HPDE6-E6E7 (cell line): ENCODE measurements at regions not wholly inside any gene's neighbourhood (a gene's known extent, or its start where the extent isn't known, plus 50 kb on each side); places are given as distances from the start of the nearest gene placed in this dataset.
"Not testable (repeated sequence)": the region's sequence is repeated elsewhere in the genome, so short reads cannot be mapped to it uniquely, and the experiment has no call there.

Source experiments
- DNase-seq: peaks from one replicate; pipeline ENCODE4 v3.0.0; 2011; ENCODE audit warnings: missing footprints; ENCODE audit errors: extremely low spot score

GRCh38 chr2:240240017-240240734 lies 99.7 kb upstream of the OTOS start:
- DNase-seq, result no peak

DNA sequence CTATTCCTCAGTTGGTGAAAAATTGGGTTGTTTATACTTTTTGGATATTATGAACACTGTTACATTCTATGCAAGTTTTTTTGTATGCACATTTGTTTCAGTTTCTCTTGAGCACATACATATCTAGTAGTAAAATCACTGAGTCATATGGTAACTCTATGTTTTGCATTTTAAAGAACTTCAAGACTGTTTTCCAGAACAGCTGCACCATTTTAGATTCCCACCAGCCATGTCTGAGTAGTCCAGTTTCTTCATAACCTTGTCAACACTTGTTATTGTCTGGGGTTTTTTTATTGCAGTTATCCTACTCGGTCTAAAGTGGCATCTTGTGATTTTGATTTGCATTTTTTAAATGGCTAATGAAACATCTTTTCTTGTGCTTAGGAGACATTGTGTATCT lies 100.3 kb upstream of the OTOS start:
- DNase-seq, result no peak

DNA sequence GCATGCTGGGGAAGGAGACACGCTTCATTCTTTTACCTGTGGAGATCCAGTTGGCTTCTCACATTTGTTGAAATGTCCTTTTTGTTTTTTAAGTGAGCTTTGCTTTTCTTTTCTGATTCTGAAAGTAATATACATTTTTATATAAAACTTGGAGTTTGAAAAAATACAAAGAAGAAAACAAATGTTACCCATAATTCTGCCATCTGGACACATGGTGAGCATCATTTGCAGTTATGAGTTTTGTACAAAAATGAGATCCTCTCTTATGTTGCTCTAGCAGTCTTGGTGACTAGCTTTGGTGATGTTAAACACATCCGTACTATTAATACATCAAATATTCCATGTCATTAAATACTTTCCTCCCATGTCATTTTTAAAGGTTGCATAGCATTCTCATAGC lies 101.1 kb upstream of the OTOS start:
- no peak for DNase-seq

GRCh38 chr2:240243049-240243448 lies 102.6 kb upstream of the OTOS start:
- DNase-seq, result not testable (repeated sequence)

DNA sequence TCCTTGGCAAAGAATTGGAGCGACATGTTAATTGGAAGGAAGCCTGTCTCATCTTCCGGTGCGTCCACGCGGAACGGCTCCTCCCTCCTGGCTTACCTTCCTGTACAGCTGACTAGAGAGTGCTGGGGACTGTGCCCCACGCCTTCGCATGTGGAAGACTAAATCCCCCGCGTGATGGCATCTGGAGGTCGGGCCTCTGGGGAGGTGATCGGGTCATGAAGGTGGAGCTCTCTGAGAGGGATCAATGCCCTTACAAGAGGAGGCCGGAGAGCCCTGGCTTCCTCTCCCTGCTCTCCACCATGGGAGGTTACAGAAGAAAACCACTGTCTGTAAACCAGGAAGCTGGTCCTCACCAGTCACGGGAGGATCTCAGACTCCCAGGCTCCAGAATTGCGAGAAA lies 104.1 kb upstream of the OTOS start:
- no peak for DNase-seq

GRCh38 chr2:240245184-240245583 lies 104.7 kb upstream of the OTOS start:
- DNase-seq, result no peak

DNA sequence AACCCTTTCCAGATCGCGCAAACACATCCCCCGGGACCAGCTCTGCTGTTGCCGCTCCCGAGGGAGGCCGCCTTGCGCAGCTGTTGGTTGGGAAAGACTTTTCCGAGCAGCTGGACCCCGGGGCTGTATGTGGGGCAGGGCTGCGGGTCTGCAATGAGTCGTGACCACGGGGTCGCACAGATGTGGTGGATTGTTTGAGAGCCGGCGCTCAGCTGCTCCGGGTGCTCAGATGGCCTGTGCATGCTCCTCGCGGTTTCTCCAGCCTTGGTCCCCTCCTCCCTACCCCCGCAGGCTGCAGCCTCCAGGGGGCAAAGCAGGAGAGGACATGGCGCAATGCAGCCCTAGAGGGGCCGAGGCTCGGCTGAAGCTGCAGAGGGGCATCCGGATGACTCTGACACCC lies 105.2 kb upstream of the OTOS start:
- no peak for DNase-seq

GRCh38 chr2:240246173-240246820 lies 105.8 kb upstream of the OTOS start:
- DNase-seq, result no peak

DNA sequence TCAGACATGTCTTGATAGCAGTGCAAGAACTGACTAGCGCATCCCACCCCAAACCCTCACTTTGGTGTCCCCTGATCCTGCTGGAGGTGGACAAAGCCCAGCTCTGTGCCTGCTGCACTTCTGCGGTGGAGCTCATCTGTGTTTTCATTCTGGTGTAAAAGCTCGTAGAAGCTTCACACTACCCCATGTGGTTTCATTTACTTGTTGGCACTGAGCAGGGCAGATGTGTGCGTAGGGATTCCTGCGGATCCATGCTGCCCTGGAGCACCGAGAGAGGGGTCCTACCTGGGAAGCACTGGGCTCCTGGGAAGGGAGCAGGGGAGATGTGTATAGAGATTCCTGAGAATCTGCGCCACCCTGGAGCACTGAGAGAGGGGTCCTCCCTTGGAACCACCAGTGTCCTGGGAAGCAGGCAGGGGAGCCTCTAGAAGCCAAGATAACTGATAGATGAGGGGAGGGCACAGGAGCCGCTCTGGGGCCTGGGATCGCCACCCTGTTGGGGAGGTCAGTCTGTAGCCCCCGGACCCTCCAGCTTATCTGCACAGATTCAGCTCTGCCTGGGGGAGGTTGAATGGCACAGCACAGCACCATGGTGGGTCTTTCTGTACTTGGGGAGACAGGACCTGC lies 106.9 kb upstream of the OTOS start:
- DNase-seq, result no peak

DNA sequence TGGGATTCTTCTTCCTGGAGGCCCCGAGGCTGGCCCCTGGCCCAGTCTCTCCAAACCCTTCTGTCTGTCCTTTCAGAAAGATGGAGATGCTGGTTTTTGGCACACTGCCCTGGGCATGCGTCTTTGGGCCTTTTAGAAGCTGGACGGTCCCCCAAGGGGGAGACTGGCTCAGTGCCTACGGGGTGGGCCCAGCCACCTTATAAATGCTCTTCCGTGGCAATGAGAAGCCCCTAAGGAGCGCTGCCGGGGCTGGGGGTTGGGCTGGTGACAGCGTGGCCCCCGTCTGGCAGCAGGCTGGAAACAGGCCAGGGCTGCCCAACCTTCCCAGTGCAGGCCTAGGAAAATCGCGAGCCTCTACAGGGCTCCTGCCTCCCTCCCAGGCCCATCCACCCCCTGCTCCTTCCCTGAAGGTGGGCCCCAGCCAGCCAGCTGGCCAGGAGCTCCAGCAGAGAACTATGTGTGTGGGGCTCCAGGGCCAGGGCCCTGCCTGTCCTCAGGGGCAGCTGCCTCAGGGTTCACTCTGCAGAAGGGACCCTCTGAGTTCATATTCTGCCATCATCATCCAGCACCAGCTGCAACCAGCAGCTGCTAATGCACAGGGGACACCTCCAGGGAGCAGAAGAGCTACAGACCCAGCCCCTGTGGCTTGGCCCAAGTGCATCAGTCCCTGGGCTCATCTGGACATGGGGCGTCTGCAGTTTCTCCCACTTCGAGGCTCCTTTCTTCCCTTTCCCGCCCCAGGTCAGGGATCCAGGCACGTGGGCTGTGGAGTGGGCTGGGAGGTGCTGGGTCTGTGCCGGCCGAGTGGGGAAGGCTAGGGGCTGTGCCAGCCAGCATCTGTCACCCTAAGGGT lies 107.6 kb upstream of the OTOS start:
- no peak for DNase-seq

DNA sequence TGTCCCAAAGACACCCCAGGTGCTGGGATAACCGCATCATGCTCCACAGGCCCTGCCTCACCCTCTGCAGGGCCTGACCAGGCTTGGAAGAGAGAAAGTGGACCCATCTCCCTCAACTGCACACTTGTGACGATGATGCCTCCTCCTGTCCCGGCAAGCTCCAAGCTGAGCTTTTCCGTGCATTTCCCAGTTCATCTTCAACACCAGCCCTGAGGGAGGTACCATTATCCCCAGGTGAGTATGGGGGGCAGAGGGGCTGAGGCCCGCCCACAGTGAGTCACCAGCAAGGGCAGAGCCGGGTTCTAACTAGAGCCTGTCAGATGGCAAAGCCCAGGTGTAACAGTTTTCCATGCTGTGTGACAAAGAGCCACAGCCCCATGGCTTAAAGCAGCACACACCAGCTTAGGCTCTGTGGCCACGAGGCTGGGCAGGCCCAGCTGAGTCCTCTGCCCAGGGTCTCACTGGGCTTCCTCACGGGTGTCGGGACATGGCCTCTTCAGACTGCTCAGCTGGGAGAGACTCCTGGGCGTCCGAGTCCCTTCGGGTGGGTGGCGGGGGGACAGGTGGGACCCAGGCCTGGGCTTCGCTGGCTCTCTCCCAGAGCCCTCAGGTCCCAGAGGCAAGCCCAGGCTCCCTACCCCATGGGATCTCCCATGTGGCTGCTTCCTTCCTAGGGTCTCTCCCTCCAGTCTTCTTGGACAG lies 108.4 kb upstream of the OTOS start:
- no peak for DNase-seq

DNA sequence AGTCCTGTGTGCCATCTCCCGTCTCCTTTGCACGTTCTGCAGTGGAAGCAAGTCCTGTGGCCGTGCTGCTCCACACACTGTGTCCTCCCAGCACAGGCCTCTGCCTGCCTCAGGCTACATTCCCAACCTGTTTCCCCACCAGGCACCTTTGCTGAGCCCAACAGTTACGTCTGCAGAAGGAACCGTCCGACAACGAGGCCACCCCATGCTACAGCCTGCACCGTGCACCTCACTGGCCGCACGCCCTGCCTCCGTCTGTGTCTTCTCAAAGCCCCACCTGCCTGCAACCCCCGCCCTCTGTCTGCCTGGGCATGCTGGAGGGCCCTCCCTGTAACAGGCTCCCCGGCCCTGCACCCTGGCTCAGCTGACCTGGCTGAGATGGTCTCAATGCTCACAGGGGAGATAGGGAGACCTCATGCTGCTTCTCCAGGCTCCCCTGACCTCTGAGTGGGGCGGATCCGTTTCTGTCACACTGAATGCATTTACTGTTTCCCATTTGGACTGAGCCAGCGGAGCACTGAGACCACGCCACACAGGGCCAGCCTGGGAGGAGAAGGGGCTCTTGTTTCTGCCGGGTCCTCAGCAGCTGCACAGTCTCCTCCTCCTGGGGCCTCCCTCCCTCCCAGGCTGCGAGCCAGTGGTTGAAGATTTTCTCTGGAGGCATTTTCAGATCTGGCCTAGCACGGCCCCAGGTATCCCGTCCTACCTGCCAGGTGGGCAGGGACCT lies 109.1 kb upstream of the OTOS start:
- DNase-seq, result no peak

- no peak for DNase-seq
Observed at GRCh38 chr2:240250150-240250984, 109.9 kb upstream of the OTOS start.

- DNase-seq, result peak; percentile 88
Observed at GRCh38 chr2:240250985-240251847, 110.8 kb upstream of the OTOS start.

GRCh38 chr2:240251848-240252190 lies 111.4 kb upstream of the OTOS start:
- DNase-seq, result no peak

GRCh38 chr2:240252191-240252871 lies 111.9 kb upstream of the OTOS start:
- no peak for DNase-seq

DNA sequence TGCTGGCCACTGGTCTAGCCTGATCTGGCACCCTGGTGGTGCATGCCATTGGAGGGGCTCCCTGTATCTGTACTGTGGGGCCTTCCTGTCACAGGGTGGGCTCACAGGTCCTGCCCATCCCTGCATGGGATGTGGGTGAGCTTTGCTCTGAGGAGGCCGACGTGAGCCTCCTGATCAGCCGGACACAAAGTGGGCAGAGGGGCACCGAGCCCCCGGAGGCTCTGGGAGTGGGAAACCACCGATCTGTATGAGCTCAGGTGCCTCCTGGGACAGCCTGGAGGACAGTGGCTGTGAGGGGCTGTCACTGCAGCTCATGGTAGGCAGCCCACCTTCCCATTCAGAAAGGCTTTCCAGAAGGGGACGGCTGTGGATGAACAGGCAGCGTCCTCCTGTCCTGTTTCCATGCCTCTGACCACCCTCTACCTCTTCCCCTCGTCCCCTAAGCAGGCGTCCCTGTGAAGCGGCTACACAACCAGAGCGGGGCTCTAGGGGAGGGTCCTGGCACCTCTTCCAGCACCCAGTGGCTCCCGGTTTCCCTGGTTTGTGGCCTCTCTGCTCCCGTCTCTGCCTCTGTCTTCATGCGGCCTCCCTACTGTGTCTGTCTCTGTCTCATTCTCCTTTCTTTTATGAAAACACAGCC lies 112.5 kb upstream of the OTOS start:
- no peak for DNase-seq

- DNase-seq, result no peak
Observed at GRCh38 chr2:240253583-240254145, 113.2 kb upstream of the OTOS start.
